ENCODE measurements at regions not wholly inside any gene's neighbourhood (a gene's known extent, or its start where the extent isn't known, plus 50 kb on each side); places are given as distances from the start of the nearest gene placed in this dataset.

GRCh38 chr3:168155303-168155702, 59.6 kb upstream of the GOLIM4 start:
- no peak for DNase-seq (ENCODE audit: low read depth)

GRCh38 chr3:168154089-168154488, 58.4 kb upstream of the GOLIM4 start:
- H3K4me3 ChIP-seq (ENCODE audit: low read depth, low read length): no peak overlapping the region
- no peak for DNase-seq (ENCODE audit: low read depth)

More at GRCh38 chr3:168155303-168155702, 59.6 kb upstream of the GOLIM4 start:
- TF ChIP-seq CTCF (conservative IDR thresholded peaks at IDR 0.05; ENCODE audit: low read depth, low read length): no peak
- H3K4me3 ChIP-seq (ENCODE audit: low read depth, low read length): no peak overlapping the region

GRCh38 chr3:168152149-168152548, 56.4 kb upstream of the GOLIM4 start:
- no peak overlapping the region for H3K4me3 ChIP-seq (ENCODE audit: low read depth, low read length)
- TF ChIP-seq CTCF (conservative IDR thresholded peaks at IDR 0.05; ENCODE audit: low read depth, low read length): no peak
- DNase-seq (ENCODE audit: low read depth): no peak

More at GRCh38 chr3:168154089-168154488, 58.4 kb upstream of the GOLIM4 start:
- no peak for TF ChIP-seq CTCF (conservative IDR thresholded peaks at IDR 0.05; ENCODE audit: low read depth, low read length)
